GM23338 (cell line): ENCODE measurements at regions not wholly inside any gene's neighbourhood (a gene's known extent, or its start where the extent isn't known, plus 50 kb on each side); places are given as distances from the start of the nearest gene placed in this dataset.

Experiments
- ATAC-seq: fragments of 200-7000 bp; cut with Tn5 transposase; 3 replicates; pipeline ENCODE4 v1.9.1; 2020
- DNase-seq: peaks from one replicate; pipeline ENCODE4 v3.0.0-alpha.2; 2015; ENCODE audit warnings: low spot score
- H2AFZ ChIP-seq: fragments of 200-600 bp; sonication (generic); 2 replicates; pipeline ENCODE4 v1.8.0; 2016; ENCODE audit warnings: antibody characterized with exemption, mild to moderate bottlenecking, moderate library complexity
- H3F3A ChIP-seq: fragments of 200-600 bp; sonication (generic); replicated peaks from 2 replicates; pipeline ENCODE4 v1.8.0; 2017; ENCODE audit warnings: antibody characterized with exemption, mixed run types, low read depth
- H3K27ac ChIP-seq: fragments of 200-600 bp; sonication (generic); 2 replicates; pipeline ENCODE4 v1.6.1; 2016; ENCODE audit warnings: low read depth
- H3K27me3 ChIP-seq: fragments of 200-600 bp; sonication (generic); 2 replicates; pipeline ENCODE4 v1.8.0; 2016; ENCODE audit warnings: mild to moderate bottlenecking, mixed run types, moderate library complexity; ENCODE audit not compliant: insufficient read depth
- H3K36me3 ChIP-seq: fragments of 200-600 bp; sonication (generic); 2 replicates; pipeline ENCODE4 v1.8.0; 2016; ENCODE audit warnings: mild to moderate bottlenecking; ENCODE audit not compliant: insufficient read depth
- H3K4me1 ChIP-seq: fragments of 200-600 bp; sonication (generic); 2 replicates; pipeline ENCODE4 v1.8.0; 2016; ENCODE audit warnings: mild to moderate bottlenecking, moderate library complexity; ENCODE audit not compliant: insufficient read depth
- H3K4me2 ChIP-seq: fragments of 200-600 bp; sonication (generic); 2 replicates; pipeline ENCODE4 v1.7.1; 2017; ENCODE audit warnings: mixed run types
- H3K4me3 ChIP-seq: fragments of 200-600 bp; sonication (generic); 2 replicates; pipeline ENCODE4 v1.6.1; 2016; ENCODE audit warnings: mixed run types
- H3K79me2 ChIP-seq: fragments of 200-600 bp; sonication (generic); replicated peaks from 2 replicates; pipeline ENCODE4 v1.8.0; 2017; ENCODE audit warnings: mild to moderate bottlenecking; ENCODE audit not compliant: insufficient read depth
- H3K9me2 ChIP-seq: fragments of 200-600 bp; sonication (generic); 2 replicates; pipeline ENCODE4 v1.8.0; 2017; ENCODE audit not compliant: insufficient read depth
- H4K20me1 ChIP-seq: fragments of 200-600 bp; sonication (generic); replicated peaks from 2 replicates; pipeline ENCODE4 v1.8.0; 2017; ENCODE audit warnings: mild to moderate bottlenecking; ENCODE audit not compliant: insufficient read depth
- H3K27ac Mint-ChIP-seq: 2 replicates; pipeline ENCODE4 v1.8.0; 2020; ENCODE audit warnings: inconsistent platforms, mild to moderate bottlenecking, moderate library complexity, mixed read lengths
- H3K27me3 Mint-ChIP-seq: 3 replicates; pipeline ENCODE4 v1.8.0; 2022; ENCODE audit warnings: low read depth, mild to moderate bottlenecking, moderate library complexity, mixed read lengths, inconsistent platforms; ENCODE audit not compliant: insufficient read depth, poor library complexity
- H3K36me3 Mint-ChIP-seq: 3 replicates; pipeline ENCODE4 v1.8.0; 2021; ENCODE audit warnings: low read depth, mild to moderate bottlenecking, inconsistent platforms, moderate library complexity, mixed read lengths
- H3K4me1 Mint-ChIP-seq: 3 replicates; pipeline ENCODE4 v1.8.0; 2020; ENCODE audit warnings: mild to moderate bottlenecking, inconsistent platforms, mixed read lengths
- H3K4me3 Mint-ChIP-seq: 3 replicates; pipeline ENCODE4 v1.8.0; 2021; ENCODE audit warnings: moderate library complexity, mild to moderate bottlenecking, inconsistent platforms, mixed read lengths
- H3K9me3 Mint-ChIP-seq: 3 replicates; pipeline ENCODE4 v1.8.0; 2020; ENCODE audit warnings: moderate library complexity, mild to moderate bottlenecking, inconsistent platforms, mixed read lengths
- CREB1 ChIP-seq: fragments of 250-450 bp; sonication (Bioruptor Pico); IDR thresholded peaks from 2 replicates; pipeline ENCODE4 v1.5.0; 2020; ENCODE audit warnings: low read depth, mild to moderate bottlenecking, moderate library complexity
- EZH2 ChIP-seq: fragments of 200-600 bp; sonication (generic); IDR thresholded peaks from one replicate; pipeline ENCODE4 v1.8.0; 2017; ENCODE audit warnings: antibody characterized with exemption, mild to moderate bottlenecking, low read depth; ENCODE audit not compliant: unreplicated experiment
- EZH2phosphoT487 ChIP-seq: fragments of 200-600 bp; sonication (generic); IDR thresholded peaks from one replicate; pipeline ENCODE4 v1.8.1; 2018; ENCODE audit warnings: antibody characterized with exemption; ENCODE audit not compliant: unreplicated experiment
- JUNB ChIP-seq: IDR thresholded peaks from one replicate; pipeline ENCODE4 v1.6.1; 2016; ENCODE audit warnings: antibody characterized with exemption; ENCODE audit not compliant: unreplicated experiment
- NANOG ChIP-seq: IDR thresholded peaks from 2 replicates; pipeline ENCODE4 v1.6.1; 2016; ENCODE audit warnings: antibody characterized with exemption, borderline replicate concordance
- POLR2AphosphoS5 ChIP-seq: IDR thresholded peaks from 2 replicates; pipeline ENCODE4 v1.6.1; 2016; ENCODE audit warnings: antibody characterized with exemption, low read depth
- STAT1 ChIP-seq: IDR thresholded peaks from one replicate; pipeline ENCODE4 v1.6.1; 2016; ENCODE audit warnings: antibody characterized with exemption; ENCODE audit not compliant: unreplicated experiment
- ZNF114 ChIP-seq: fragments of 250-450 bp; sonication (Bioruptor Pico); IDR thresholded peaks from 2 replicates; pipeline ENCODE4 v1.5.0; 2020; ENCODE audit warnings: mild to moderate bottlenecking, moderate library complexity
- ZNF331 ChIP-seq: fragments of 250-450 bp; sonication (Bioruptor Pico); IDR thresholded peaks from 2 replicates; pipeline ENCODE4 v1.5.0; 2020; ENCODE audit warnings: low read depth, mild to moderate bottlenecking, moderate library complexity
- TF ChIP-seq, protein P1 (sequence below), 2 experiments: fragments of 200-600 bp in 1 of 2; sonication (generic) in 1 of 2; conservative IDR thresholded peaks; 2 replicates each; pipeline versions ENCODE4 v1.5.1 to v1.6.1; 2016 to 2017; ENCODE audit warnings: antibody characterized with exemption in 2 of 2, low read depth in 2 of 2, mild to moderate bottlenecking in 2 of 2, moderate library complexity in 1 of 2
- TF ChIP-seq, protein P2 (sequence below): IDR thresholded peaks from one replicate; pipeline ENCODE4 v1.6.1; 2018; ENCODE audit warnings: antibody characterized with exemption; ENCODE audit not compliant: unreplicated experiment
- TF ChIP-seq, protein P3 (sequence below): IDR thresholded peaks from 2 replicates; pipeline ENCODE4 v1.6.1; 2016; ENCODE audit warnings: antibody characterized with exemption
- TF ChIP-seq, protein P4 (sequence below): fragments of 250-450 bp; sonication (Bioruptor Pico); IDR thresholded peaks from 2 replicates; pipeline ENCODE4 v1.5.0; 2020; ENCODE audit warnings: mild to moderate bottlenecking, moderate library complexity

DNA sequence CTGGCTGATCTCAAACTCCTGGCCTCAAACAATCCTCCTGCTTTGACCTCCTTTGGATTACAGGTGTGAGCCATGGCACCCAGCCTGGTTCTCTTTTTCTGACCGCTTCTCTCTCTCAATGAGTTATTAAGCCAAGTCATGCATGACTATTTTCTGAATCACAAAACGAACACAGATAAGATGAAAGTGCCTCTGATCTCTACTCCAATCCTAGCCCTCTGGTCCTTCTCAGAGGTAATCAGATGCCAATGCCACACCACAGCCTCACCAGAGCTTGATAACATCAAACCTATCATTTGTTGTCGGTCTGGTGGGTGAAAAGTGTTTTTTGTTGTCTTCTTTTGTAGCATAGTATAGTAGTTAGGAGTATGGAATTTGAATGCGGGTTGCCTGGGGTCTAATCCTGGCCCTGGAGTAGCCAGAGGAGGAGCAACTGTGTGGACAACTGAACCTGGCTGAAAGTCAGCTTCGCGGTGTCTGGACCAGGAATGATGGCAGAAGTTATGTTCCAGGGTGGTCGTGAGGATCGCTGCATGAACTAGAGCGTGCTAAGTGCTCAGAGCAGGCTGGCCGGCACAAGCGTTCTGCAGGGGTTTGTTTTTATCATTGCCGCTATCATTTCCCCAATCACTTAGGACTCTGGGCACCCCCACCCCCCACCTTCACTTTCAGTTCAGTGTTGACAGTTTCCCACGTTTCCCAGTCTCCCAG lies 77.9 kb downstream of the SPRING1 start:
- Mint-ChIP-seq H3K4me1 (peaks cover 29% of the 10 kb centered on the region), H3K9me3 (no peaks in the 10 kb centered on the region; the same call in 2 of the 3 replicates), H3K27me3 (peaks cover 10% of the 10 kb centered on the region), H3K27ac (no peak overlapping the region), H3K36me3 (no peaks in the 10 kb centered on the region; the same call in 2 of the 3 replicates), H3K4me3 (no peak overlapping the region)
- H2AFZ ChIP-seq, result no peak overlapping the region
- DNase-seq, result no peak
- no peak overlapping the region for H3K4me3 ChIP-seq
- peaks cover 7% of the 10 kb centered on the region for H3K4me1 ChIP-seq
- no peaks in the 10 kb centered on the region for H4K20me1 ChIP-seq
- H3K4me2 ChIP-seq, result no peak overlapping the region
- H3K9me2 ChIP-seq, result no peaks in the 10 kb centered on the region
- H3K27ac ChIP-seq, result no peak overlapping the region
- no peak for TF ChIP-seq POLR2AphosphoS5
- no peak for TF ChIP-seq ZNF114
- no peak for TF ChIP-seq JUNB
- no peak for TF ChIP-seq EZH2phosphoT487
- TF ChIP-seq, protein P1, sequence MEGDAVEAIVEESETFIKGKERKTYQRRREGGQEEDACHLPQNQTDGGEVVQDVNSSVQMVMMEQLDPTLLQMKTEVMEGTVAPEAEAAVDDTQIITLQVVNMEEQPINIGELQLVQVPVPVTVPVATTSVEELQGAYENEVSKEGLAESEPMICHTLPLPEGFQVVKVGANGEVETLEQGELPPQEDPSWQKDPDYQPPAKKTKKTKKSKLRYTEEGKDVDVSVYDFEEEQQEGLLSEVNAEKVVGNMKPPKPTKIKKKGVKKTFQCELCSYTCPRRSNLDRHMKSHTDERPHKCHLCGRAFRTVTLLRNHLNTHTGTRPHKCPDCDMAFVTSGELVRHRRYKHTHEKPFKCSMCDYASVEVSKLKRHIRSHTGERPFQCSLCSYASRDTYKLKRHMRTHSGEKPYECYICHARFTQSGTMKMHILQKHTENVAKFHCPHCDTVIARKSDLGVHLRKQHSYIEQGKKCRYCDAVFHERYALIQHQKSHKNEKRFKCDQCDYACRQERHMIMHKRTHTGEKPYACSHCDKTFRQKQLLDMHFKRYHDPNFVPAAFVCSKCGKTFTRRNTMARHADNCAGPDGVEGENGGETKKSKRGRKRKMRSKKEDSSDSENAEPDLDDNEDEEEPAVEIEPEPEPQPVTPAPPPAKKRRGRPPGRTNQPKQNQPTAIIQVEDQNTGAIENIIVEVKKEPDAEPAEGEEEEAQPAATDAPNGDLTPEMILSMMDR (conservative IDR thresholded peaks at IDR 0.05; ENCODE audit: low read depth in 2 of 2), result no peak
- no peak for TF ChIP-seq EZH2
- no peak for TF ChIP-seq ZNF331 (CRISPR knock-in tag)
- TF ChIP-seq CREB1 (CRISPR knock-in tag), result no peak
- no peak for TF ChIP-seq NANOG
- no peak for TF ChIP-seq STAT1
- TF ChIP-seq, protein P2, sequence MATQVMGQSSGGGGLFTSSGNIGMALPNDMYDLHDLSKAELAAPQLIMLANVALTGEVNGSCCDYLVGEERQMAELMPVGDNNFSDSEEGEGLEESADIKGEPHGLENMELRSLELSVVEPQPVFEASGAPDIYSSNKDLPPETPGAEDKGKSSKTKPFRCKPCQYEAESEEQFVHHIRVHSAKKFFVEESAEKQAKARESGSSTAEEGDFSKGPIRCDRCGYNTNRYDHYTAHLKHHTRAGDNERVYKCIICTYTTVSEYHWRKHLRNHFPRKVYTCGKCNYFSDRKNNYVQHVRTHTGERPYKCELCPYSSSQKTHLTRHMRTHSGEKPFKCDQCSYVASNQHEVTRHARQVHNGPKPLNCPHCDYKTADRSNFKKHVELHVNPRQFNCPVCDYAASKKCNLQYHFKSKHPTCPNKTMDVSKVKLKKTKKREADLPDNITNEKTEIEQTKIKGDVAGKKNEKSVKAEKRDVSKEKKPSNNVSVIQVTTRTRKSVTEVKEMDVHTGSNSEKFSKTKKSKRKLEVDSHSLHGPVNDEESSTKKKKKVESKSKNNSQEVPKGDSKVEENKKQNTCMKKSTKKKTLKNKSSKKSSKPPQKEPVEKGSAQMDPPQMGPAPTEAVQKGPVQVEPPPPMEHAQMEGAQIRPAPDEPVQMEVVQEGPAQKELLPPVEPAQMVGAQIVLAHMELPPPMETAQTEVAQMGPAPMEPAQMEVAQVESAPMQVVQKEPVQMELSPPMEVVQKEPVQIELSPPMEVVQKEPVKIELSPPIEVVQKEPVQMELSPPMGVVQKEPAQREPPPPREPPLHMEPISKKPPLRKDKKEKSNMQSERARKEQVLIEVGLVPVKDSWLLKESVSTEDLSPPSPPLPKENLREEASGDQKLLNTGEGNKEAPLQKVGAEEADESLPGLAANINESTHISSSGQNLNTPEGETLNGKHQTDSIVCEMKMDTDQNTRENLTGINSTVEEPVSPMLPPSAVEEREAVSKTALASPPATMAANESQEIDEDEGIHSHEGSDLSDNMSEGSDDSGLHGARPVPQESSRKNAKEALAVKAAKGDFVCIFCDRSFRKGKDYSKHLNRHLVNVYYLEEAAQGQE, result no peak
- TF ChIP-seq, protein P3, sequence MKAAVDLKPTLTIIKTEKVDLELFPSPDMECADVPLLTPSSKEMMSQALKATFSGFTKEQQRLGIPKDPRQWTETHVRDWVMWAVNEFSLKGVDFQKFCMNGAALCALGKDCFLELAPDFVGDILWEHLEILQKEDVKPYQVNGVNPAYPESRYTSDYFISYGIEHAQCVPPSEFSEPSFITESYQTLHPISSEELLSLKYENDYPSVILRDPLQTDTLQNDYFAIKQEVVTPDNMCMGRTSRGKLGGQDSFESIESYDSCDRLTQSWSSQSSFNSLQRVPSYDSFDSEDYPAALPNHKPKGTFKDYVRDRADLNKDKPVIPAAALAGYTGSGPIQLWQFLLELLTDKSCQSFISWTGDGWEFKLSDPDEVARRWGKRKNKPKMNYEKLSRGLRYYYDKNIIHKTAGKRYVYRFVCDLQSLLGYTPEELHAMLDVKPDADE, result no peak
- TF ChIP-seq, protein P4, sequence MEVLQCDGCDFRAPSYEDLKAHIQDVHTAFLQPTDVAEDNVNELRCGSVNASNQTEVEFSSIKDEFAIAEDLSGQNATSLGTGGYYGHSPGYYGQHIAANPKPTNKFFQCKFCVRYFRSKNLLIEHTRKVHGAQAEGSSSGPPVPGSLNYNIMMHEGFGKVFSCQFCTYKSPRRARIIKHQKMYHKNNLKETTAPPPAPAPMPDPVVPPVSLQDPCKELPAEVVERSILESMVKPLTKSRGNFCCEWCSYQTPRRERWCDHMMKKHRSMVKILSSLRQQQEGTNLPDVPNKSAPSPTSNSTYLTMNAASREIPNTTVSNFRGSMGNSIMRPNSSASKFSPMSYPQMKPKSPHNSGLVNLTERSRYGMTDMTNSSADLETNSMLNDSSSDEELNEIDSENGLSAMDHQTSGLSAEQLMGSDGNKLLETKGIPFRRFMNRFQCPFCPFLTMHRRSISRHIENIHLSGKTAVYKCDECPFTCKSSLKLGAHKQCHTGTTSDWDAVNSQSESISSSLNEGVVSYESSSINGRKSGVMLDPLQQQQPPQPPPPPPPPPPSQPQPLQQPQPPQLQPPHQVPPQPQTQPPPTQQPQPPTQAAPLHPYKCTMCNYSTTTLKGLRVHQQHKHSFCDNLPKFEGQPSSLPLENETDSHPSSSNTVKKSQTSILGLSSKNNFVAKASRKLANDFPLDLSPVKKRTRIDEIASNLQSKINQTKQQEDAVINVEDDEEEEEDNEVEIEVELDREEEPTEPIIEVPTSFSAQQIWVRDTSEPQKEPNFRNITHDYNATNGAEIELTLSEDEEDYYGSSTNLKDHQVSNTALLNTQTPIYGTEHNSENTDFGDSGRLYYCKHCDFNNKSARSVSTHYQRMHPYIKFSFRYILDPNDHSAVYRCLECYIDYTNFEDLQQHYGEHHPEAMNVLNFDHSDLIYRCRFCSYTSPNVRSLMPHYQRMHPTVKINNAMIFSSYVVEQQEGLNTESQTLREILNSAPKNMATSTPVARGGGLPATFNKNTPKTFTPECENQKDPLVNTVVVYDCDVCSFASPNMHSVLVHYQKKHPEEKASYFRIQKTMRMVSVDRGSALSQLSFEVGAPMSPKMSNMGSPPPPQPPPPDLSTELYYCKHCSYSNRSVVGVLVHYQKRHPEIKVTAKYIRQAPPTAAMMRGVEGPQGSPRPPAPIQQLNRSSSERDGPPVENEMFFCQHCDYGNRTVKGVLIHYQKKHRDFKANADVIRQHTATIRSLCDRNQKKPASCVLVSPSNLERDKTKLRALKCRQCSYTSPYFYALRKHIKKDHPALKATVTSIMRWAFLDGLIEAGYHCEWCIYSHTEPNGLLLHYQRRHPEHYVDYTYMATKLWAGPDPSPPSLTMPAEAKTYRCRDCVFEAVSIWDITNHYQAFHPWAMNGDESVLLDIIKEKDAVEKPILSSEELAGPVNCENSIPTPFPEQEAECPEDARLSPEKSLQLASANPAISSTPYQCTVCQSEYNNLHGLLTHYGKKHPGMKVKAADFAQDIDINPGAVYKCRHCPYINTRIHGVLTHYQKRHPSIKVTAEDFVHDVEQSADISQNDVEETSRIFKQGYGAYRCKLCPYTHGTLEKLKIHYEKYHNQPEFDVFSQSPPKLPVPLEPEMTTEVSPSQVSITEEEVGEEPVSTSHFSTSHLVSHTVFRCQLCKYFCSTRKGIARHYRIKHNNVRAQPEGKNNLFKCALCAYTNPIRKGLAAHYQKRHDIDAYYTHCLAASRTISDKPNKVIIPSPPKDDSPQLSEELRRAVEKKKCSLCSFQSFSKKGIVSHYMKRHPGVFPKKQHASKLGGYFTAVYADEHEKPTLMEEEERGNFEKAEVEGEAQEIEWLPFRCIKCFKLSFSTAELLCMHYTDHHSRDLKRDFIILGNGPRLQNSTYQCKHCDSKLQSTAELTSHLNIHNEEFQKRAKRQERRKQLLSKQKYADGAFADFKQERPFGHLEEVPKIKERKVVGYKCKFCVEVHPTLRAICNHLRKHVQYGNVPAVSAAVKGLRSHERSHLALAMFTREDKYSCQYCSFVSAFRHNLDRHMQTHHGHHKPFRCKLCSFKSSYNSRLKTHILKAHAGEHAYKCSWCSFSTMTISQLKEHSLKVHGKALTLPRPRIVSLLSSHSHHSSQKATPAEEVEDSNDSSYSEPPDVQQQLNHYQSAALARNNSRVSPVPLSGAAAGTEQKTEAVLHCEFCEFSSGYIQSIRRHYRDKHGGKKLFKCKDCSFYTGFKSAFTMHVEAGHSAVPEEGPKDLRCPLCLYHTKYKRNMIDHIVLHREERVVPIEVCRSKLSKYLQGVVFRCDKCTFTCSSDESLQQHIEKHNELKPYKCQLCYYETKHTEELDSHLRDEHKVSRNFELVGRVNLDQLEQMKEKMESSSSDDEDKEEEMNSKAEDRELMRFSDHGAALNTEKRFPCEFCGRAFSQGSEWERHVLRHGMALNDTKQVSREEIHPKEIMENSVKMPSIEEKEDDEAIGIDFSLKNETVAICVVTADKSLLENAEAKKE (CRISPR knock-in tag), result no peak
- H3F3A ChIP-seq, result no peaks in the 10 kb centered on the region
- no peaks in the 10 kb centered on the region for H3K79me2 ChIP-seq
- H3K27me3 ChIP-seq, result no peaks in the 10 kb centered on the region
- no peak for ATAC-seq
- H3K36me3 ChIP-seq, result no peaks in the 10 kb centered on the region
